Astrocyte (in vitro differentiated cells and primary cell): ENCODE measurements at regions not wholly inside any gene's neighbourhood (a gene's known extent, or its start where the extent isn't known, plus 50 kb on each side); places are given as distances from the start of the nearest gene placed in this dataset.

Source experiments
- DNase-seq: peaks from one replicate; pipeline ENCODE4 v3.0.0-alpha.2; 2010; ENCODE audit warnings: low read depth
- FAIRE-seq: peaks from 2 replicates; lab custom pipeline; 2011; peaks lifted over from hg19 to GRCh38; lab: Jason Lieb, UNC
- H2AFZ ChIP-seq: 2 replicates; pipeline ENCODE4 v1.6.0; 2012; ENCODE audit warnings: low read depth, low read length, inconsistent platforms
- H3K27ac ChIP-seq: 2 replicates; pipeline ENCODE4 v1.5.1; 2011; ENCODE audit warnings: low read depth, low read length, inconsistent platforms
- H3K27me3 ChIP-seq: 2 replicates; pipeline ENCODE4 v1.6.0; 2011; ENCODE audit warnings: low read length, inconsistent platforms; ENCODE audit not compliant: insufficient read depth
- H3K36me3 ChIP-seq: 2 replicates; pipeline ENCODE4 v1.5.1; 2011; ENCODE audit warnings: low read length, inconsistent platforms; ENCODE audit not compliant: insufficient read depth
- H3K4me1 ChIP-seq: 2 replicates; pipeline ENCODE4 v1.5.1; 2011; ENCODE audit warnings: low read length, inconsistent platforms; ENCODE audit not compliant: insufficient read depth
- H3K4me2 ChIP-seq: 2 replicates; pipeline ENCODE4 v1.6.0; 2012; ENCODE audit warnings: low read length, inconsistent platforms
- H3K4me3 ChIP-seq: 2 replicates; pipeline ENCODE4 v1.5.1; 2011; ENCODE audit warnings: low read depth, mild to moderate bottlenecking, low read length, inconsistent platforms; ENCODE audit not compliant: insufficient read depth
- H3K79me2 ChIP-seq: 2 replicates; pipeline ENCODE4 v1.6.0; 2012; ENCODE audit warnings: mild to moderate bottlenecking, low read length, inconsistent platforms; ENCODE audit not compliant: insufficient read depth
- H3K9ac ChIP-seq: 2 replicates; pipeline ENCODE4 v1.6.0; 2012; ENCODE audit warnings: mild to moderate bottlenecking, low read length, inconsistent platforms
- H3K9me3 ChIP-seq: 2 replicates; pipeline ENCODE4 v1.5.1; 2012; ENCODE audit warnings: low read depth, mild to moderate bottlenecking, low read length, inconsistent platforms; ENCODE audit not compliant: insufficient read depth
- H4K20me1 ChIP-seq: 2 replicates; pipeline ENCODE4 v1.6.0; 2012; ENCODE audit warnings: low read length, inconsistent platforms; ENCODE audit not compliant: insufficient read depth
- H3K27ac Mint-ChIP-seq: one replicate; pipeline ENCODE4 v1.8.0; 2021; ENCODE audit warnings: mild to moderate bottlenecking, mixed read lengths; ENCODE audit not compliant: unreplicated experiment
- H3K27me3 Mint-ChIP-seq: one replicate; pipeline ENCODE4 v1.8.0; 2021; ENCODE audit warnings: low read depth, mixed read lengths; ENCODE audit not compliant: unreplicated experiment
- H3K36me3 Mint-ChIP-seq: one replicate; pipeline ENCODE4 v1.8.0; 2021; ENCODE audit warnings: low read depth, mixed read lengths; ENCODE audit not compliant: unreplicated experiment
- H3K4me1 Mint-ChIP-seq: one replicate; pipeline ENCODE4 v1.8.0; 2021; ENCODE audit warnings: low read depth, mixed read lengths; ENCODE audit not compliant: unreplicated experiment
- H3K4me3 Mint-ChIP-seq: one replicate; pipeline ENCODE4 v1.8.0; 2021; ENCODE audit warnings: mild to moderate bottlenecking, moderate library complexity, mixed read lengths; ENCODE audit not compliant: unreplicated experiment
- H3K9me3 Mint-ChIP-seq: one replicate; pipeline ENCODE4 v1.8.0; 2021; ENCODE audit warnings: mild to moderate bottlenecking, mixed read lengths; ENCODE audit not compliant: unreplicated experiment
- EZH2 ChIP-seq: IDR thresholded peaks from 2 replicates; pipeline ENCODE4 v1.6.1; 2012; ENCODE audit warnings: mild to moderate bottlenecking, low read length, inconsistent platforms; ENCODE audit not compliant: insufficient read depth
- TF ChIP-seq, protein P1 (sequence below): IDR thresholded peaks from 2 replicates; pipeline ENCODE4 v1.5.1; 2011; ENCODE audit warnings: low read depth, mild to moderate bottlenecking, inconsistent platforms, low read length, moderate library complexity; ENCODE audit not compliant: insufficient read depth

DNA sequence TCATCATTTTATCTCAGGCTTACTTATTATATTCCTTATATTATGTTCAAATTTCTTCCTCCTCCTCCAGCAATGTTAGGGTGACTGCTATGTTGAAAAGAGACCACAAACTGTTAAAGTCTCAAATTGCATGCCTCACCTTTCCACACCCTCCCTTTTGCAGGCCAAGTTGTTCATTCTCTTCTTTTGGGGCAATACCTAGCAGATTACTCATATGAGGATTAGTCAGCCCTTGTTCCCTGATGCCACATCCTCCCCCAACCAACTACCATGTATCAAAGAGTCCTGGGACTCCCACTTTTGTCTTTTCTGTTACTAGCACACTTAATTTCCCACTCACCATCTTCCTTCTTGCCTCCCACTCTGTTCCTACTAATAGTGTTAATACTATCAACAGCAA is 434.7 kb downstream of the BCKDHB start:
- H3K27ac ChIP-seq = peak overlapping the region; percentile 67
- peak overlapping the region; percentile 57 for H3K4me2 ChIP-seq
- DNase-seq (peak; percentile 94), FAIRE-seq (peak; percentile 90)
- H3K27me3 ChIP-seq = no peaks in the 10 kb centered on the region
- H4K20me1 ChIP-seq = no peaks in the 10 kb centered on the region
- Mint-ChIP-seq H3K27ac (peak overlapping the region; percentile 56), H3K4me3 (peak overlapping the region; percentile 5), H3K4me1 (peaks cover 70% of the 10 kb centered on the region), H3K9me3 (peaks cover 4% of the 10 kb centered on the region), H3K27me3 (no peaks in the 10 kb centered on the region), H3K36me3 (no peaks in the 10 kb centered on the region)
- no peaks in the 10 kb centered on the region for H3K79me2 ChIP-seq
- no peak overlapping the region for H3K9ac ChIP-seq
- H2AFZ ChIP-seq = no peak overlapping the region
- no peaks in the 10 kb centered on the region for H3K36me3 ChIP-seq
- TF ChIP-seq EZH2 = no peak
- TF ChIP-seq, protein P1, sequence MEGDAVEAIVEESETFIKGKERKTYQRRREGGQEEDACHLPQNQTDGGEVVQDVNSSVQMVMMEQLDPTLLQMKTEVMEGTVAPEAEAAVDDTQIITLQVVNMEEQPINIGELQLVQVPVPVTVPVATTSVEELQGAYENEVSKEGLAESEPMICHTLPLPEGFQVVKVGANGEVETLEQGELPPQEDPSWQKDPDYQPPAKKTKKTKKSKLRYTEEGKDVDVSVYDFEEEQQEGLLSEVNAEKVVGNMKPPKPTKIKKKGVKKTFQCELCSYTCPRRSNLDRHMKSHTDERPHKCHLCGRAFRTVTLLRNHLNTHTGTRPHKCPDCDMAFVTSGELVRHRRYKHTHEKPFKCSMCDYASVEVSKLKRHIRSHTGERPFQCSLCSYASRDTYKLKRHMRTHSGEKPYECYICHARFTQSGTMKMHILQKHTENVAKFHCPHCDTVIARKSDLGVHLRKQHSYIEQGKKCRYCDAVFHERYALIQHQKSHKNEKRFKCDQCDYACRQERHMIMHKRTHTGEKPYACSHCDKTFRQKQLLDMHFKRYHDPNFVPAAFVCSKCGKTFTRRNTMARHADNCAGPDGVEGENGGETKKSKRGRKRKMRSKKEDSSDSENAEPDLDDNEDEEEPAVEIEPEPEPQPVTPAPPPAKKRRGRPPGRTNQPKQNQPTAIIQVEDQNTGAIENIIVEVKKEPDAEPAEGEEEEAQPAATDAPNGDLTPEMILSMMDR = no peak
- no peak overlapping the region for H3K4me3 ChIP-seq
- H3K9me3 ChIP-seq = no peaks in the 10 kb centered on the region
- peaks cover 28% of the 10 kb centered on the region for H3K4me1 ChIP-seq

DNA sequence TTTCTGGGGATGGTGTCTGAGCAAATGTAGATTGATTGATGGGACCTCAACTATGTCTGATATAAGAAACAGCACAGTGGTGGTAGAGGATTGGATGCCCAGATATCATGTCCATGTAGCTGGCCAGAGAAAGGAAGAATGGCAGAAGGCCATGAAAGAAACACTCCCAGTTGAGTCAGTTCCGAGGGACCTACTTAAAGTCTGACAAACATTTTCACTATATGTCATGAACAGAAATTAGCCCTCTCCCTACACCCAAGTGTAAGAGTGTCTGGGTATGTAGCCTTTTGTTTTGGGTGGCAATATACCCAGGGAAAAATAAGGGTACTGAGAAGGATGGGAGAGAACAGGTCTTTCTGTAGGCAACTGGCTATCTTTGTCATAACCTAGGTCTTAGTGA is 434.2 kb downstream of the BCKDHB start:
- Mint-ChIP-seq H3K4me1 (peaks cover 69% of the 10 kb centered on the region), H3K9me3 (peaks cover 8% of the 10 kb centered on the region), H3K27ac (no peak overlapping the region), H3K36me3 (no peaks in the 10 kb centered on the region), H3K4me3 (no peak overlapping the region), H3K27me3 (no peaks in the 10 kb centered on the region)
- no peaks in the 10 kb centered on the region for H3K27me3 ChIP-seq
- H3K36me3 ChIP-seq = no peaks in the 10 kb centered on the region
- no peaks in the 10 kb centered on the region for H3K79me2 ChIP-seq
- no peak overlapping the region for H3K4me3 ChIP-seq
- TF ChIP-seq EZH2 = no peak
- TF ChIP-seq, protein P1 = no peak
- FAIRE-seq (no peak), DNase-seq (no peak)
- H3K27ac ChIP-seq = peak overlapping the region; percentile 67
- H3K4me2 ChIP-seq = peak overlapping the region; percentile 57
- H4K20me1 ChIP-seq = no peaks in the 10 kb centered on the region
- peak overlapping the region; percentile 14 for H2AFZ ChIP-seq
- H3K9me3 ChIP-seq = no peaks in the 10 kb centered on the region
- peak overlapping the region; percentile 8 for H3K9ac ChIP-seq
- peaks cover 28% of the 10 kb centered on the region for H3K4me1 ChIP-seq

DNA sequence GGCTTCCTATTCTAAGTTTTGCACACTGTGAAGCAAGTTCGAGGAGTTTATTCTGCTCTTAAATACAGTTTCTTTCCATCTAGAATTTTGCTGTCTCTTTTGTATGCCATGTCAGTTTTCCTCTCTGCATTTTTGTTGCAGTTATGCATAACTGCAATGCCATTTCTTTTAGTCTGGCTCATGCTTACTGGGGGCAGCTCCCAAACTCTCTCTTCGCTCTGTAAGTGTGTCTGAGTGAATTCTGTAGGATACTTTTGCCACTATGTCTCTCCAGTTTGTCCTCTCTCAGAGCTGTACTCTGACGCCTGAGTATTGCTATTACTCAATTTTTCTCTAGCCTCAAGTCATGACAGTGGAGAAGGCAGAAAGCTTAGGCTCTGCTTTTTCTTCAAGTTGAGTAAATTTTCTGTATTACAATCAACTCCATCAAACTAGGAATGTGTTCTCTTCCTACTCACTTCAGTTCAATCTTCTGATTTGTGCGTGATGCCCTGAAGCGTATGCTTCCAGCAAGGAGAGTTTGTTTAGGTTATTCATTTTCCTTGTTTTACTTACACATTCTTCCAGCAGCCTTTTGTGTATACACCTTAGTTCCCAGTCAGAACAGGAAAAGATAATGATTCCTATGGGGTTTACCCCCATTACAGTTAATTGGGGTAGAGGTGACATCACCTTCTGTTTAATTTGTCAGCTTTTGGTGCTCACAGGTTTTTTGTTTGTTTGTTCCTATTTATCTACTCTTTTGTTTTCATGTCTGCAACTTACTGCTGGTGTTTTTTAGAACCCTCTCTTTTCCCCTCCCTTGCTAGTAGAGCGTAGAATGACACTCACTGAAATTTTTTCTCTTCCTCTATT is 430.9 kb downstream of the BCKDHB start:
- Histone ChIP-seq H3K4me3 (no peak overlapping the region), H3K27ac (no peak overlapping the region), H3K4me2 (no peak overlapping the region), H3K36me3 (no peaks in the 10 kb centered on the region), H3K27me3 (no peaks in the 10 kb centered on the region), H3K9me3 (no peaks in the 10 kb centered on the region), H3K79me2 (no peaks in the 10 kb centered on the region), H3K9ac (no peak overlapping the region), H4K20me1 (no peaks in the 10 kb centered on the region), H3K4me1 (peaks cover 18% of the 10 kb centered on the region), H2AFZ (no peak overlapping the region)
- Mint-ChIP-seq H3K27ac (peak overlapping the region; percentile 85), H3K36me3 (no peaks in the 10 kb centered on the region), H3K27me3 (no peaks in the 10 kb centered on the region), H3K9me3 (peaks cover 10% of the 10 kb centered on the region), H3K4me1 (peaks cover 38% of the 10 kb centered on the region), H3K4me3 (no peak overlapping the region)
- FAIRE-seq = peak; percentile 69
- TF ChIP-seq, protein P1 = no peak
- no peak for TF ChIP-seq EZH2
- DNase-seq = no peak
